K562 (cell line): ENCODE measurements at regions not wholly inside any gene's neighbourhood (a gene's known extent, or its start where the extent isn't known, plus 50 kb on each side); places are given as distances from the start of the nearest gene placed in this dataset.

Experiments
- ATAC-seq: fragments of 200-7000 bp; cut with Tn5 transposase; 3 replicates; pipeline ENCODE4 v1.9.1; 2020; ENCODE audit warnings: moderate library complexity
- BruUV-seq: library from RNA; stranded (reverse); fragments of 400-500 nt; replicated peaks from 2 replicates; lab custom pipeline; 2021; lab: Mats Ljungman, UMichigan
- CTCF ChIA-PET: fragments of 300-600 bp; formaldehyde crosslinking; extraction: SDS; loops from one replicate; lab custom pipeline; 2021; ENCODE audit warnings: low intra/inter-chr PET ratio; lab: Yijun Ruan, JAX
- POLR2A ChIA-PET: fragments of 300-600, 350-650 bp; sonication (Branson Sonifier 250); formaldehyde crosslinking; extraction: SDS; loops from one replicate; lab custom pipeline; 2021; ENCODE audit warnings: antibody characterized with exemption, inconsistent platforms; lab: Yijun Ruan, JAX
- DNase-seq, 4 experiments: peaks; one replicate each; pipeline versions ENCODE4 v3.0.0 to v3.0.0-alpha.2; 2011 to 2018; ENCODE audit warnings: low spot score in 3 of 4, mixed read lengths in 3 of 4; ENCODE audit errors: extremely low read depth in 1 of 4
- FAIRE-seq: peaks from 2 replicates; lab custom pipeline; 2011; peaks lifted over from hg19 to GRCh38; lab: Jason Lieb, UNC
- H2AFZ ChIP-seq: 2 replicates; pipeline ENCODE4 v1.6.0; 2011; ENCODE audit warnings: low read depth, low read length, control low read depth, inconsistent platforms
- H3K27ac ChIP-seq: fragments of 200-600 bp; 3 replicates; pipeline ENCODE4 v1.8.0; 2011; ENCODE audit warnings: low read depth, mild to moderate bottlenecking, control low read depth, inconsistent platforms, low read length, moderate library complexity, mixed read lengths; ENCODE audit errors: extremely low read depth
- H3K27me3 ChIP-seq, 2 experiments: fragments of 300-600 bp in 1 of 2; 2 replicates in 1 of 2; 3 replicates in 1 of 2; pipeline versions ENCODE4 v1.6.0 to v1.8.0; 2011; ENCODE audit warnings: inconsistent platforms in 2 of 2, low read length in 2 of 2, mild to moderate bottlenecking in 1 of 2, mixed read lengths in 1 of 2, moderate library complexity in 1 of 2; ENCODE audit not compliant: control insufficient read depth in 2 of 2, insufficient read depth in 2 of 2
- H3K36me3 ChIP-seq: fragments of 300-600 bp; 3 replicates; pipeline ENCODE4 v1.8.0; 2011; ENCODE audit warnings: mild to moderate bottlenecking, low read length, inconsistent platforms; ENCODE audit not compliant: control insufficient read depth, insufficient read depth
- H3K4me1 ChIP-seq, 2 experiments: fragments of 200-600 bp in 1 of 2; replicated peaks in 1 of 2; 2 replicates in 1 of 2; 3 replicates in 1 of 2; pipeline versions ENCODE4 v1.5.1 to v1.8.0; 2011; ENCODE audit warnings: inconsistent platforms in 2 of 2, low read length in 2 of 2, mild to moderate bottlenecking in 1 of 2, mixed read lengths in 1 of 2, moderate library complexity in 1 of 2; ENCODE audit not compliant: control insufficient read depth in 2 of 2, insufficient read depth in 2 of 2
- H3K4me2 ChIP-seq: 2 replicates; pipeline ENCODE4 v1.6.1; 2011; ENCODE audit warnings: low read length, control low read depth, inconsistent platforms, mixed read lengths; ENCODE audit not compliant: insufficient read depth
- H3K4me3 ChIP-seq: fragments of 200-600 bp; sonication (generic), shearing (Covaris generic); 2 replicates; pipeline ENCODE4 v1.5.1; 2016; ENCODE audit warnings: control low read depth, inconsistent platforms
- H3K79me2 ChIP-seq: fragments of 200-600 bp; 3 replicates; pipeline ENCODE4 v1.8.0; 2011; ENCODE audit warnings: low read length, inconsistent platforms; ENCODE audit not compliant: control insufficient read depth, insufficient read depth
- H3K9ac ChIP-seq, 2 experiments: 2 replicates each; pipeline versions ENCODE4 v1.6.0 to v1.6.1; 2011; ENCODE audit warnings: low read depth in 2 of 2, low read length in 2 of 2, control low read depth in 1 of 2, inconsistent platforms in 1 of 2, mild to moderate bottlenecking in 1 of 2, mixed read lengths in 1 of 2; ENCODE audit not compliant: insufficient read depth in 1 of 2
- H3K9me1 ChIP-seq: one replicate; pipeline ENCODE4 v1.6.0; 2011; ENCODE audit warnings: inconsistent platforms, mild to moderate bottlenecking, low read length, moderate library complexity; ENCODE audit not compliant: control insufficient read depth, insufficient read depth
- H3K9me3 ChIP-seq: replicated peaks from 2 replicates; pipeline ENCODE4 v1.5.1; 2011; ENCODE audit warnings: low read depth, low read length, inconsistent platforms; ENCODE audit not compliant: control insufficient read depth, insufficient read depth
- H4K20me1 ChIP-seq: replicated peaks from 2 replicates; pipeline ENCODE4 v1.6.1; 2011; ENCODE audit warnings: low read length, inconsistent platforms, mixed read lengths; ENCODE audit not compliant: control insufficient read depth, insufficient read depth
- CC2D1A ChIP-seq: fragments of 450-650 bp; IDR thresholded peaks from 2 replicates; pipeline ENCODE4 v1.6.1; 2017; ENCODE audit warnings: mild to moderate bottlenecking
- ETV5 ChIP-seq: sonication (generic); formaldehyde crosslinking; IDR thresholded peaks from 2 replicates; pipeline ENCODE4 v1.4.0; 2020; ENCODE audit warnings: low read depth, mild to moderate bottlenecking, missing genetic modification reagents
- HDAC2 ChIP-seq: fragments of 450-650 bp; IDR thresholded peaks from 2 replicates; pipeline ENCODE4 v1.6.1; 2016; ENCODE audit warnings: mild to moderate bottlenecking
- HSF4 ChIP-seq: fragments of 250-450 bp; sonication (Bioruptor Pico); IDR thresholded peaks from 2 replicates; pipeline ENCODE4 v2.1.2; 2022; ENCODE audit warnings: mild to moderate bottlenecking, moderate library complexity, borderline replicate concordance
- MAFF ChIP-seq: IDR thresholded peaks from 2 replicates; pipeline ENCODE4 v1.6.1; 2012; ENCODE audit warnings: low read length, improper control_type of control experiment
- MYBL2 ChIP-seq, 2 experiments: fragments of 450-650 bp in 1 of 2; sonication (generic) in 1 of 2; formaldehyde crosslinking in 1 of 2; IDR thresholded peaks; 2 replicates each; pipeline versions ENCODE4 v1.6.1 to v1.8.1; 2017 to 2022; ENCODE audit warnings: borderline replicate concordance in 1 of 2, inconsistent platforms in 1 of 2, low read depth in 1 of 2, mild to moderate bottlenecking in 1 of 2, missing genetic modification reagents in 1 of 2, moderate library complexity in 1 of 2
- NCOA2 ChIP-seq, 2 experiments: fragments of 450-650 bp; IDR thresholded peaks; 2 replicates each; pipeline ENCODE4 v1.6.1; 2018; ENCODE audit warnings: mild to moderate bottlenecking in 2 of 2, moderate library complexity in 1 of 2; ENCODE audit not compliant: partially characterized antibody in 2 of 2
- RFX1 ChIP-seq: fragments of 450-650 bp; IDR thresholded peaks from 2 replicates; pipeline ENCODE4 v1.6.1; 2016; ENCODE audit warnings: mild to moderate bottlenecking, moderate library complexity
- ZNF232 ChIP-seq: sonication (generic); formaldehyde crosslinking; IDR thresholded peaks from 2 replicates; pipeline ENCODE4 v1.8.0; 2022; ENCODE audit warnings: mild to moderate bottlenecking, missing genetic modification reagents
- ZNF707 ChIP-seq: fragments of 250-450 bp; sonication (Bioruptor Pico); conservative IDR thresholded peaks from 2 replicates; pipeline ENCODE4 v1.8.0; 2022; ENCODE audit warnings: inconsistent platforms, mild to moderate bottlenecking, moderate library complexity
- WGBS: fragments of 100-300 bp; shearing (Covaris generic); methylation state at CpG from one replicate; pipeline ENCODE4 v1.1.6; 2016; ENCODE audit warnings: low coverage, mixed read lengths; ENCODE audit not compliant: insufficient coverage; ENCODE audit errors: missing lambda C conversion rate; 5-methylcytosine and 5-hydroxymethylcytosine counted together
- in situ Hi-C: fragments of 300-500 bp; cut with MboI; formaldehyde crosslinking; loops from 4 replicates; pipeline ENCODE4 v1.15.0; 2018; ENCODE audit warnings: inconsistent platforms, mixed read lengths
- intact Hi-C: fragments of 100-400 bp; cut with micrococcal nuclease; formaldehyde crosslinking; loops from 2 replicates; pipeline ENCODE4 v1.14.2; 2022

GRCh38 chr2:103739921-103740320 lies 978.1 kb downstream of the TMEM182 start:
- no TSS peak for BruUV-seq
- no peak overlapping the region for H3K9ac ChIP-seq
- no peak overlapping the region for H3K4me3 ChIP-seq
- no peaks in the 10 kb centered on the region for H3K79me2 ChIP-seq
- intact Hi-C loops, result no loop called here
- ATAC-seq (no peak), DNase-seq (no peak), FAIRE-seq (no peak)
- no peaks in the 10 kb centered on the region for H3K9me1 ChIP-seq
- WGBS, result 0% methylated on average over 1 of the region's 1 CpG
- H4K20me1 ChIP-seq, result no peaks in the 10 kb centered on the region
- H3K27me3 ChIP-seq, result no peaks in the 10 kb centered on the region
- in situ Hi-C loops, result no loop called here
- CTCF ChIA-PET, result no interaction called here
- no peak overlapping the region for H2AFZ ChIP-seq
- TF ChIP-seq RFX1 (no peak), ETV5 (no peak), MYBL2 (IDR thresholded peaks at IDR 0.05; ENCODE audit: low read depth) (no peak), MYBL2 (CRISPR knock-in tag; IDR thresholded peaks at IDR 0.05; ENCODE audit: borderline replicate concordance) (no peak), HSF4 (no peak), ZNF707 (CRISPR knock-in tag) (no peak), NCOA2 (IDR thresholded peaks at IDR 0.05; ENCODE audit: partially characterized antibody in 2 of 2) (no peak), HDAC2 (no peak), CC2D1A (no peak)
- TF ChIP-seq, all 486 proteins: peak for 0
- Histone ChIP-seq H3K36me3 (no peaks in the 10 kb centered on the region), H3K27ac (no peak overlapping the region), H3K9me3 (no peaks in the 10 kb centered on the region), H3K4me1 (no peaks in the 10 kb centered on the region), H3K4me2 (no peak overlapping the region)
- POLR2A ChIA-PET, result no interaction called here

GRCh38 chr2:103740631-103741030 lies 978.8 kb downstream of the TMEM182 start:
- TF ChIP-seq ZNF232 (CRISPR knock-in tag), result no peak
- TF ChIP-seq MAFF, result no peak
- TF ChIP-seq, all 486 proteins: peak for 0
- Histone ChIP-seq H3K36me3 (no peaks in the 10 kb centered on the region), H3K27me3 (no peaks in the 10 kb centered on the region), H3K79me2 (no peaks in the 10 kb centered on the region), H3K4me1 (no peaks in the 10 kb centered on the region), H3K4me3 (no peak overlapping the region), H4K20me1 (no peaks in the 10 kb centered on the region), H3K9ac (no peak overlapping the region), H3K27ac (no peak overlapping the region), H3K9me3 (no peaks in the 10 kb centered on the region), H3K4me2 (no peak overlapping the region), H3K9me1 (no peaks in the 10 kb centered on the region), H2AFZ (no peak overlapping the region)
- in situ Hi-C loops, result no loop called here
- WGBS, result 0% methylated on average over 1 of the region's 1 CpG
- BruUV-seq, result no TSS peak
- intact Hi-C loops, result no loop called here
- no peak for ATAC-seq
- no peak for DNase-seq
- ChIA-PET CTCF (no interaction called here), POLR2A (no interaction called here)
- FAIRE-seq, result no peak
